CD4-positive, alpha-beta T cell treated with Interleukin-17A for 1 hour (primary cell): ENCODE measurements at regions not wholly inside any gene's neighbourhood (a gene's known extent, or its start where the extent isn't known, plus 50 kb on each side); places are given as distances from the start of the nearest gene placed in this dataset.
"Not testable (repeated sequence)": the region's sequence is repeated elsewhere in the genome, so short reads cannot be mapped to it uniquely, and the experiment has no call there.

Experiments
- DNase-seq: peaks from one replicate; pipeline ENCODE4 v3.0.0-alpha.2; 2020

DNA sequence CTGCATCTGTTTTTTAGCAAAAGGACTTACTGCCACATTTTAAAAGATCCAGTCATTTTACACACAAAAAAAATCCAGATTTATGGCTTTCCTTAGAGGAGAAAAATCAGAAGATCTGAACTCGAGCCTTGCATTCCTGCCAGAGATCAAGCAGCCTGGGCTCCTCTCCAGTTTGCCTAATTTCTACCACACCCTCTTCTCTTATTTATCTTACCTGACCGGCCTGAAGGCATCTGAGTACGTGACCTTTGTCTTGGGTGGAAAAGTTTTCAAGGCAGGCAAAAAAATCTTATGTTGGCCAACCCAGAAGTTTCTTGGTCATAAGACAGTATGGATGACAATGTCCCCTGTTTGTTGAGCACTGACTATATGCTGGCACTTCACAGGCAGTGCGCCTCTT is 60.3 kb downstream of the CHRD start:
- DNase-seq, result no peak

DNA sequence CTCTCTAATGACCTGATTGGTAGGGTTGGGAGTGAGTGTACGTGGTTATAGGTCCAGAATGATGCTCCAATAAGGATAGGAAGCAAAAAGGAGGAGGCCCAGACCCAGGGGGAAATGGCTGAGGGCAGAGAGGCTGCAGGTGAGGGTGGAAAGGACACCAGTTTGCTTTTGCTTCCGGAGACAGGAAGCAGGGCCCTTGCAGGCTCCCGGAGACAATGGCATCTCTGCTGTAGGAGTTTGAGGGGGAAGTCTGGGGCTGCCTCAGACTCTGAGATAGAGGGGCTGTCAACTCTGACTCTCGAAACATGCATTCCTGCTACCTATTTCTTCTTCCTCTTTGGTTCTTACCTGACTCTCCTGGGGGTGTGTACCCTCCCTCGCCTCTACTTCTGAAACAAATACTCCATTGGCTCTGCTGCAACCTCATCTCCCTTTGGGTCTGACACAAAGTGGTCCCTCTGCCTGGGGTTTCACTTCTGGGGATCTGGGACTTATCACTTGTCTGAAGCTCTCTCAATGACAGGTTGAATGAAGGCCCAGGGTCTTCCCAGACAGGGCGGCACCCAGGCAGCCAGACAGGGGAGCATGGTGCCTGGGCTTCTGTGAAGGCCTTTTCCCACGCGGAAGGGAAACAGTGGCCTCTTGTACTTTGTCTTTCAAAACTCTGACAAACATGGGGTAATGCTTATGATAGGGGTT is 61.5 kb downstream of the CHRD start:
- no peak for DNase-seq

DNA sequence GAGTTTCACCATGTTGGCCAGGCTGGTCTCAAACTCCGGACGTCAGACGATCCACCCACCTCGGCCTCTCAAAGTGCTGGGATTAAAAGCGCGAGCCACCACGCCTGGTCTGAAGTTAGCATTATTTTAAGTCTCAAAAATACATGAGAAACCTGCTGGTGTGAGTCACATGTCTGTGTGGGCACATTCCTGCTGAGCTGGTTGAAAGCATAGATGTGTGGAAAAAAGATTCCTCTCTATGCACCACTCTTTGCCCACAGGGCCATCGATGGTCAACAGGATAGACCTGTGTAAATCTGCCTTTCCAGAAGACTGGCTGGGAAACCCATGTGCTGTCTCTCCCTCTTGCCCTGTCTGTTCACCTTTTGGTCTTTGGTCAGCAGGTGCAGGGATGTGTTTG is 63.5 kb downstream of the CHRD start:
- DNase-seq, result no peak

DNA sequence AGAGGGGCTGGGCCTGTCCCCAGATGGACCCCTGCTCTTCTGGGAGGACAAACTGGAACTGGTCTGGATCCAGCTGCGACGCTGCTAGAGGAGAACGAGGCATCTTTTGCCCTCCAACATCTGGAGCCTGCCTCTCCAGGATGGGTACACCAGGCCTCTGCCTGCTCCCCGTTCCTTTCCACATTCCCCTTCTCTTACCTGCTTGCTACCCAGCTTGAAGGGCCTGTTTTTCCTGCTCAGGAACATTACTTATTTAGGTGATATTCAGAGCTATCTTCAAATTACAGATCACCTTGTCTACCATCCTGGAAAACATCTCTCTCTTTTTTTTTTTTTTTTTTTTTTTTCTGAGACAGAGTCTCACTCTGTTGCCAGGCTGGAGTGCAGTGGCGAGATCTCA is 64.0 kb downstream of the CHRD start:
- DNase-seq, result no peak

DNA sequence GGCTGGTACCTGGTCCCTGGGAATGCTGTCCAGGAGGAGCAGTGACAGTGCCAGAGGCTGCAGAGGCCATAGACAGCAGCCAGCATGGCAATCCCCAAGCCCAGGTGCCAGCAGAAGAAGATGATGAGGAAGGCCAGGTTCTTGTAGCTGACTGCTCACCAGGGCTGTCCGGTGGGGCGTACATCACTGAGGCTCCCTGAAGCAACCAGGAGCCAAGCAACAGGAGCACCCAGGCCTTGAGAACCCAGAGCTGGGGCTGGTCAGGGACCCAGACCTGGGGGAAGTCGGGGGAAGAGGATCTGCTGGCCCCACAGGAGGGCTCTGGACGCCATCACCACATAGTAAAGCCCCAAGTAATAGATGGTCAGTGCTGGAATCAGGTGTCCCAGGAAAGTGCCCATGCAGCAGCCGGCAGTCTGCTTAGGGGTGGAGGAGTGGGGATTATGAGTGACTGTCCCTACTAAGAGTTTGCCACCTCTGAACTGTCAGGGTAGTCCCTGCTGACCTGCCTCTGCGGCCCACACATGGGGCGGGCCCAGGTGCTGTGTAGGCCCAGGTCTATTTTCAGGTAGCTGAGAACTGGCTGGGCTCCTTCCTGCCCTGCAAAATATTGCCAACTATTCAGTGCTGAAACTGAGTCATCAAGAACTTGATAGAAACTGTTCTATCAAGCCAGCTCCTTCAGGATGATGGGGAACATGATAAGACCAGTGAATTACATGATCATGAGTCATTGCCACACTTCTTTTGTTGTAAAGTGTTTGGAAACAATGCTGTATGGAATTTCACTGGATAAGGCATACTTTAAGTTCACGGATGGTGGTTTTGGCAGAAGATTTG is 68.7 kb downstream of the CHRD start:
- DNase-seq, result no peak

DNA sequence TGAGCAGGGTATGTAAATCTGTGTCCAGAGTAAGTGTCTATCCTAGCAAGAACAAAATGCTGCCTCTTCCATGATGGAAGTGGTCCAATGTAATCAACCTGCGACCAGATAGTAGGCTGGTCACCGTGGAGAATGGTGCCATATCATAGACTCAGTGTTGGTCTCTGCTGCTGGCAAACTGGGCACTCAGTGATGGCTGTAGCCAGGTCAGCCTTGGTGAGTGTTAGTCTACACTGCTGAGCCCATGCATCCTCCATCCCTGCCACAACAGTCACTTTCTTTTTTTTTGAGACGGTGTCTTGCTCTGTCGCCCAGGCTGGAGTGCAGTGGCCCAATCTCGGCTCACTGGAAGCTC is 69.3 kb downstream of the CHRD start:
- no peak for DNase-seq

DNA sequence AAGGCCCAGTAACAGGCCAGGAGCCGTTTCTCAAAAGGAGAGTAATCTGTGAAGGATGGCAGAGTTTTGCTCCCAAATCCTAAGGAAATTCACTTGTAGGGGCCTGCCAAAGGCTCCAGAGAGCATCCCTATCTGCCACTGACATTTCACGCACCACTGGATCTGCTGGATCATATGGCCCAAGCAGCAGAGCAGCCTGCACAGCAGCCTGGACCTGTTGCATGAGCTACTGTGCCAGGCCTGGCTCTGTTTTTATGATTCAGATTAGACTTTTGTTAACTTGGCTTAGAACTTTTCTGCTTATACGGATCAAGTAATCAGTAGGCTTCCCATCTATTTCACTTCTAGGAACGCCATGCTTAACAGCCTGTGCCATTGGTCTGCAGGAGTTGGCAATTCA is 70.7 kb downstream of the CHRD start:
- no peak for DNase-seq

DNA sequence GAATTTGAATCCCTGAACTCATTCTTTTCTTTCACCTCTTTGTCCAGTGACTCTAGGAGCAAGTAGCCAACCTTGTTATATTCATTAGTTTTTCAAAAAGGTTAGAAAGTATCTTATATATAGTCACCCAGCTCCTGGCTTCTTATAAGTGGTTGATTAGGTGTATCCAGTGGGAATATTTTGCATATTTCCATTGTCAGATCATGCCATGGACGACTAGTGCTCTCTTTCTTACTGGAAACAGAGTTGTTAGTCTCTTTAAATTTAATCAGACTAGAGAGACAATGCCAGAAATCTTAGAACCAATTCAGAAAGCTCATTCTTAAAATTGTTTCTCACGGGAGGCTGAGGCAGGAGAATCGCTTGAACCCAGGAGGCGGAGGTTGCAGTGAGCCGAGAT is 73.4 kb downstream of the CHRD start:
- DNase-seq, result no peak

DNA sequence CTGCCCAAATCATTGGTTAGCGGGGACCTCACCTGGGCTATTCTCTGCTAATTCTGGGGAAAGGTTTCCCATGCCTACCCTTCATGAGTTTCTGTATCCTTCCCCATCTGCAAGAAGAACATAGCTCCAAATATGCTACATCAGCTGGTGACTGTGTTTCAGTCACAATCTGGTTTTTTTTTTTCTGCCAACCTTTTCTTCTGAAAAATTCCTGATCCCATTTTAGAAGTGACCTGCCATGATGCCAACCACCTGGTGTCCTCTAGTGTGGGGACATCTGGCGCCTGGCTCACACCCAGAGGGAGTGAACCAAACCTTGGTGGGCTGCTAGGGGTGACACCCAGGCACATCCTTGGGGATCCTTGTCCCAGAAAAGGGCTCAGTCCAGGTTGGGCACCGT is 76.1 kb downstream of the CHRD start:
- DNase-seq, result no peak

DNA sequence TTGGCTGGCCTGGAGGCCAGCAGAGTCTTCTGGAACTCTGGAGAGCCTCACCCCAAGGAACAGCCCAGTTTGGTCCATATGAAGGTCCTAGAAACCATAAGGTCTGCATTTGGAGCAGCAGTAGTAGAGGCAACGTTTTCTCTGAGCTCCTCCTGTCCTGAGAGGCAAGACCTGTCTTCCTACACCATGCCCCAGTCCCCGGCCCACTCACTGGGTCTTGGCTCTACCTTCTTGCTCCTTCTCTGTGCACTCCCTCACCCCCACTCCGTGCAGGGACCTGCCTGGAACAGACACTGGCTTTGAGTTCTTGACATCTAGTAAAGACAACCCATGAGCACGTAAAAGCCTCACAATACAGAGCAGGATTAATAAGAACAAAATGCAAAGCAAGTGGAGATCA is 76.6 kb downstream of the CHRD start:
- no peak for DNase-seq

DNA sequence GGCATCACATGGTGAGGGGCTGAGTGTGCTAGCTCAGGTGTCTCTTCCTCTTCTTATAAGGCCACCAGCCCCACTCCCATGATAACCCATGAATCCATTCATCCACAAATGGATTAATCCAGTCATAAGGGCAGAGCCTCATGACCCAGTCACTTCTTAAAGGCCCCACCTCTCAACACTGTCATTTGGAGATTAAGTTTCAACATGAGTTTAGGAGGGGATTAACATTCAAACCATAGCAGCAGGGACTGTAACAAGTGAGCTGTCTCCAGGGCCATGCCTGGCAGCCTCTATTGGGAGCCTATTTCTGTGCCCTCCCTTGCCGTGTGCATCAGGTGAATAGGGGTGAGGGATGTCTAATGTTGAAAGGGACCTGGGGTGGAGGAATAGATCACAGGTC is 77.5 kb downstream of the CHRD start:
- DNase-seq, result no peak

DNA sequence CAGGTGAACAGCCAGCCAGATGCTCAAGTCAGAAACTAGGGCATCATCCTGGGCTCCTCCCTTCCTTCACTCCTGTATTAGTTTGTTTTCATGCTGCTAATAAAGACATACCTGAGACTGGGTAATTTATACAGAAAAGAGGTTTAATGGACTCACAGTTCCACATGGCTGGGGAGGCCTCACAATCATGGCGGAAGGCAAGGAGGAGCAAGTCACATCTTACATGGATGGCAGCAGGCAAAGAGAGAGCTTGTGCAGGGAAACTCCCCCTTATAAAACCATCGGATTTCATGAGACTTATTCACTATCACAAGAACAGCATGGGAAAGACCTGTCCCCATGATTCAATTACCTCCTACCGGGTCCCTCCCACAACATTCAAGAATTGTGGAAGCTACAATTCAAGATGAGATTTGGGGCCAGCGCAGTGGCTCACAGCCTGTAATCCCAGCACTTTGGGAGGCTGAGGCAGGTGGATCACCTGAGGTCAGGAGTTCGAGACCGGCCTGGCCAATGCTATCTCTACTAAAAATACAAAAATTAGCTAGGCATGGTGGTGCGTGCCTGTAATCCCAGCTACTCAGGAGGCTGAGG is 78.0 kb downstream of the CHRD start:
- not testable (repeated sequence) for DNase-seq

DNA sequence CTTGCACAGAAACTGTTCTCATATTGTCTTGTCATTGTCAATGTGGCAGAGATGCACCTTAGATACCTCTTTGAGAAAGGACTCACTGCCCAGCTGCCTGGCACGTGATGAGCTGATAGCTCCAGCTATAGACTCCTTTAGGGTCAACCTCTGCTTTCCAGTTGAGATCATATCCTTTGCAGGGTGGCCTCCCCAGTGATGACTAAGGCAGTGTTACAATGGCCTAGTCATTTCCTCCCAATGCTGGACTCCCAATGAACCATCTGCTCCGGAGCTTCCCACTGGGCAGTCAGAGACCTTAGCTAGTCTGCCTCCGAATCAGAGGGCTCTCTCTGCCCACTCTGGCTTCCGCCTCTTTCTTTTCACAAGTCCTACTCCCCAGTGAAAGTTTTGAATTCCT is 79.5 kb downstream of the CHRD start:
- DNase-seq, result no peak

DNA sequence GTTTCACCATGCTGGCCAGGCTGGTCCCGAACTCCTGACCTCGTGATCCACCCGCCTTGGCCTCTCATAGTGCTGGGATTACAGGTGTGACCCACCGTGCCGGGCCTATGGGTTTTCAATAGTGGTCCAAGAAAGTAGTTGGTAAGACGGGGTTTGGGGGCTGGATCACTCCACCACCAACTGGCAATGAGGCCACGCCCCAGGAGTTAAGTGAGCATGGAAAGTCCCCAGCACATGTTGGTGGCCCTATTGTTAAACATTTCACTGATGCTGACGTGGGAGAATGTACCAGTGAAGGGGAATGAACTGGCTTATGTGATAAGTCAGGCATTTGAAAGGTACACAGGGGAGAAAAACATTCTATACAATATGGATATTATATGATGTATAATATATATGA is 80.4 kb downstream of the CHRD start:
- DNase-seq, result no peak

DNA sequence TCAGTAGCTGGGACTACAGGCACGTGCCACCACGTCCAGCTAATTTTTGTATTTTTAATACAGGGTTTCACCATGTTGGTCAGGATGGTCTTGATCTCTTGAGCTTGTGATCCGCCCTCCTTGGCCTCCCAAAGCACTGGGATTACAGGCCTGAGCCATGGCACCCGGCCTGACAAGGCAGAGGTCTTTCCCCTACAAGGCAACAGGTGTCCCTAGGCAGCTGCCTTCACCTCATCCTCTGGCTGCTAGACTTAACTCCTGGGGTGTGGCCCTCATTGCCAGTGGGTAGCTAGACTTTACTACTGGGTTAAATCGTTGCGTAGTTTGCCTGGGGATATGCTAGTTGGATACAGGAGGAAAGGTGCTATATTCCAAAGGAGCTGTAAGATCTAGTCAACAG is 81.4 kb downstream of the CHRD start:
- DNase-seq, result no peak

DNA sequence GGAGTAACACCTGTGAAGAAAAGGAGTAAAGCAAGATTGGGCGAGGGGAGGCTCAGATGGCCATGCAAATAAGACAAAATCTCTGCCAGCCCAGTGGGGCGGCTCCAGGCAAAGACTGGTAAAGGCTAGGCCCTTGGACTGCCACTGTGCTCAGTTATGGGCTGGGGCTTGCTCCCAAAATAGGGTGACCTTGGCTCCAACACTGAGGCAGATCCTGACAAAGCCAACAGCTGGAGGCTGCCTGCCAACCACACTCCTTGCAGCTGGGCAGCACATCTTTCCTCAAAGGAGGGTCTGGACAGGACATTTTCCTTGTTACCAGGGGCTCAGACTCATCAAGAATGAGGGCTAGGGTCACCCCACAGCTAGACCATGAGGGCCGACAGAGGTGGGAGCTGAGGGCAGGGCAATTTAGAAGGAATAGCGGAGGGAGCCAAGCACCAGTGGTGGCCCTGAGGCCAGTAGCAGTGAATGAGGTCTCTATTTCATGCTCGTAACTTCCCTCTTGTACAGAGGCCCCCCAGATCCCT is 86.1 kb downstream of the CHRD start:
- DNase-seq, result no peak

DNA sequence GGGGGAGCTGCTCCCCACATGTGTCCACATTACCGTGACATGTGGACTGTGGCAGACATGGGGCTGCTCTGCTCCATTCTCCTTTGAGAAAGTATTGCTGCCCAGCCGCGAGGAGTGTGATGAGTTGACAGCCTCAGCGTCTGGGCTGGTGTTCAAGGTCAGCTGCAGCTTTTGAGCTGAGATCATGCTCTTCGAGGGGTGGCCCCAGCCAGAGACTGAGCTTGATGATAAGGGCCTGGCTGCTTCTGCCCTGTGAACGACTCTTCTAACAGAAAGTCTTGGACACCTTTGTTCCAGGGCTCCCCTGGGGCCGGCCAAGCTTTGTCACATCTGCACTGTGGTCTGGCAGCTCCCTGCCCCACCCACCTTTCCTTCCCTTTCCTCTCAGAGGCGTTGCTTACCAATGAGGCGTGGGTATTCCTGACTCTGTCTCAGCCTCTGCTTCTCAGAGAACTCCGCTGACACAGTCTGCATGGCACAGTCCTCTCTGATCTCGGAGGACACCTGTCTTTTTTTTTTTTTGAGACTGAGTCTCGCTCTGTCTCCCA is 86.6 kb downstream of the CHRD start:
- DNase-seq, result no peak

DNA sequence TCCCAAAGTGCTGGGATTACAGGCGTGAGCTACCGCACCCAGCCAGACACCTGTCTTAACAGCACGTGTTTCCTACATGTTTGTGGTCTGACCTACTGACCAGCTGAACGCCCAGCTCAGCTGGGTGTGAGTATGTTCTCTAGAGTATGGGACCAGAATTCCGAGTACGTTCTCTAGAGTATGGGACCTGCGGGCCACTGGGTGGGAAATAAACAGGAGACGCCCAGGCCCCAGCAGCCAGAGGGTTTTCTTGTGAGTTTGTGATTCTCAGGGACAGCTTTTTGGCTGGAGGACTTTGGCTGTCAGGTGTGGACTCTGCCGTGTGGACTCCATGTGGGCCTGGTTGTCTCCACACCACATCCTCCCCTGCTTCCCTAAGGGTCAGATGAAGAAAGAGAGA is 87.3 kb downstream of the CHRD start:
- DNase-seq, result no peak

DNA sequence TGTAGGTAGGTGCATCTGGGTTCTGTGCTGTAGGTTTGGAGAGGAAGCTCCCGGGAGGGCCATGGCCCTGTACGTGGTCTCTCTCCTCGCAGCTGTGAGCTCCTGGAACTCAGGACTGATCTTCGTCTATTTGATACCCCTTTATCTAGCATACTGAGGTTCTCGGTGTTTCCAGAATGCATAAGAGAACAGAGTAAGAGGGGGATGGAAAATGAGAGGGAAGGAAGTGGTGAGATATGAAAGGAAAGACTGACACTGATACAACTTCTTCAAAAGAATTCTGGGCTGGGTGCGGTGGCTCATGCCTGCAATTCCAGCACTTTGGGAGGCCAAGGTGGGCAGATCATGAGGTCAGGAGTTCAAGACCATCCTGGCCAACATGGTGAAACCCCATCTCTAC is 90.7 kb downstream of the CHRD start:
- DNase-seq, result no peak

DNA sequence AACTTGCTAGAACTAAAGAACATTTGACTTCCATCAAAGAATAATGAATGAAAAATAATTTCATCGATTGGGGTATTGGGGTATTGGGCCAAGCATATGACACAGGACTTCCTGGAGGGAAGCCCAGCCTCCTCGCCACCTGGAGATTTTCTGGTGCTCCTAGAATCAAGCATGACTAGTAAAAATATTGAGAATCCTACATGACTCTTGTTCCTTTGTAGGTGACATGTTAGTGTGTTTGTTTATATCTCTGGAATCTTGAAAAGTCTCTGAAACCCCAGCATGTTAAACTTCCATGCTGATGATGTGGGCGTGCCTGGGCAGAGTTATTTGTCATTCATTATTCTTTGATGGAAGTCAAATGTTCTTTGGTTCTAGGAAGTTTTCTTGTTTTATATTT is 90.1 kb upstream of the EPHB3 start:
- no peak for DNase-seq

DNA sequence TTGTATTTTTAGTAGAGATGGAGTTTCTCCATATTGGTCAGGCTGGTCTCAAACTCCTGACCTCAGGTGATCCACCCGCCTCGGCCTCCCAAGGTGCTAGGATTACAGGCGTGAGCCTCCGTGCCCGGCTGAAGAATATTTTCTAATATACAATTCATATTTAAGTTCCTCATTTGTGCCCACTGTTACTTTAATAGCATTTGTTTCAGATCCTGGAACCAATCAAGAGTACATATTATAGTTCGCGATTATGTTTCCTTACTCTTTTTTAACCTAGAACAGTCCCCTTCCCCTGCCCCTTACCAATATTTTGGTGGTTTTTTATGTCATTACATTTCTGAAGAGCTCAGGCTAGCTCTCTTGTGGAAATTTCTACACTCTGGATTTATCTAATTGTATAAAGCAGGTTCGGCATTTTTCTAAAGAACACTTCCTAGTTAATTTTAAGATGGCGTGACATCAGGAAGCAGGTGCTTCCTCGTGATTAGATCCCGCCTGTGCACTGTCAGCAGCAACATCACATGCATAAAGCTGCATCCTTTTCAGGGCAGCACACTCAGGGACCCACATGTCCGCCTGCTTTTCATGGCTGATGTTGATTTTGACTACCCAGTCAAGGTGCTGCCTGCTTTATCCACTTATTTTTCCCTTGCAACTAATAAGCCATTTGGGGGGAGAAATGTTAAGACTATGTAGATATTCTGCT is 88.7 kb upstream of the EPHB3 start:
- peak; percentile 9 for DNase-seq

DNA sequence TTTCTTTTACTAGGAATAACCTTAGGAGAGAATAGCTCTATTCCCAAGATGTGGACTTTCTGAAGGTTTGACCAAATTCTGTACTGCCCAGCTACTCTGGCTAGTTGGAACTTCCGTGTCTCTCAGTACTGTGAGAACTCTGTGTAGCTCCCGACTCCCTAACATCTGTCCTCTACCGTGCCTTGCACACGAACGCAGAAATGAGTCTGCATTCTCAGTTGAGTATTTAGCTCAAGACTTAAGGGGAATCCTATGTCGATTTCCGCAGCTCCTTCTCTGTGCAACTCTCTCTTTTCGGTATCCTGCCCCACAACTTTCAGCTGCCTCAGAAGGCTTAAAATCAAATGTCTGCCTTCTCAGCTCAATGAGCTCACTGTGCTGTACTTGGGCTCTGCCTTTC is 86.7 kb upstream of the EPHB3 start:
- no peak for DNase-seq

DNA sequence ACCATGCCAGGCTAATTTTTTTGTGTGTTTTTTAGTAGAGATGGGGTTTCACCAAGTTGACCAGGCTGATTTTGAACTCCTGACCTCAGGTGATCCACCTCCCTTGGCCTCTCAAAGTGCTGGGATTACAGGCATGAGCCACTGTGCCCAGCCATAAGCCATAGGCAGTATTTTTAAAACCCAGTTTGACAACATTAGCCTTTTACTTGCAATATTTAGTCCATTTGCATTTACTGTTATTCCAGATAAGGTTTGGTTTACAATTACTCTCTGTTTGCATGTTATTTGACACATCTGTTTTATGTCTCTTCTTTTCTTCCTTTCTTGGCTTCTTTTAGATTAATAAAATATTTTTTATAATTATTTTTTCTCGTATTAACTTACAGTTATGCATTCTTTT is 83.6 kb upstream of the EPHB3 start:
- no peak for DNase-seq
